K562 (cell line): ENCODE measurements at regions not wholly inside any gene's neighbourhood (a gene's known extent, or its start where the extent isn't known, plus 50 kb on each side); places are given as distances from the start of the nearest gene placed in this dataset.
A peak's percentile ranks its signal among the peaks of the same experiment; 100 is the strongest.

ENCODE experiments used
- C11orf30 ChIP-seq: fragments of 450-650 bp; IDR thresholded peaks from 2 replicates; pipeline ENCODE4 v1.6.1; 2016; ENCODE audit warnings: low read depth, mild to moderate bottlenecking
- CBX2 ChIP-seq: fragments of 200-600 bp; sonication (generic); IDR thresholded peaks from one replicate; pipeline ENCODE4 v1.6.1; 2012; ENCODE audit warnings: mild to moderate bottlenecking, low read length, inconsistent platforms; ENCODE audit not compliant: insufficient read depth, poor library complexity, severe bottlenecking
- EHMT2 ChIP-seq: fragments of 450-650 bp; IDR thresholded peaks from 2 replicates; pipeline ENCODE4 v1.6.1; 2018; ENCODE audit warnings: antibody characterized with exemption
- FIP1L1 ChIP-seq: fragments of 200-400 bp; formaldehyde crosslinking; IDR thresholded peaks from 2 replicates; pipeline ENCODE4 v1.6.1; 2018; ENCODE audit warnings: mild to moderate bottlenecking, low read depth, low read length; ENCODE audit not compliant: poor library complexity, severe bottlenecking
- FOXJ3 ChIP-seq: sonication (generic); formaldehyde crosslinking; IDR thresholded peaks from 2 replicates; pipeline ENCODE4 v1.4.0; 2020; ENCODE audit warnings: mild to moderate bottlenecking, missing genetic modification reagents
- GATAD2A ChIP-seq: fragments of 450-650 bp; IDR thresholded peaks from 2 replicates; pipeline ENCODE4 v1.6.1; 2017
- HDAC2 ChIP-seq: fragments of 450-650 bp; IDR thresholded peaks from 2 replicates; pipeline ENCODE4 v1.6.1; 2016; ENCODE audit warnings: mild to moderate bottlenecking
- HDAC3 ChIP-seq: fragments of 450-650 bp; IDR thresholded peaks from 2 replicates; pipeline ENCODE4 v1.6.1; 2018; ENCODE audit warnings: borderline replicate concordance, mild to moderate bottlenecking, moderate library complexity; ENCODE audit not compliant: partially characterized antibody
- HNRNPL ChIP-seq: fragments of 200-400 bp; formaldehyde crosslinking; IDR thresholded peaks from 2 replicates; pipeline ENCODE4 v1.6.1; 2017; ENCODE audit warnings: low read depth, mild to moderate bottlenecking, low read length
- HOMEZ ChIP-seq: fragments of 250-450 bp; sonication (Bioruptor Pico); IDR thresholded peaks from 2 replicates; pipeline ENCODE4 v1.4.0; 2020; ENCODE audit warnings: mild to moderate bottlenecking, moderate library complexity
- MAZ ChIP-seq, 2 experiments: fragments of 450-650 bp in 1 of 2; sonication (generic) in 1 of 2; formaldehyde crosslinking; IDR thresholded peaks in 1 of 2; conservative IDR thresholded peaks in 1 of 2; 2 replicates each; pipeline versions ENCODE4 v1.4.0 to v1.5.0; 2020; ENCODE audit warnings: mild to moderate bottlenecking in 1 of 2, missing genetic modification reagents in 1 of 2
- MBD1 ChIP-seq: fragments of 250-450 bp; sonication (Bioruptor Pico); IDR thresholded peaks from 2 replicates; pipeline ENCODE4 v1.8.0; 2022; ENCODE audit warnings: inconsistent platforms
- NFE2 ChIP-seq: IDR thresholded peaks from 2 replicates; pipeline ENCODE4 v1.6.1; 2014; ENCODE audit warnings: antibody characterized with exemption, low read depth
- POLR2A ChIP-seq: fragments of 450-650 bp; conservative IDR thresholded peaks from 2 replicates; pipeline ENCODE4 v1.6.1; 2016
- PTTG1 ChIP-seq: fragments of 450-650 bp; IDR thresholded peaks from 2 replicates; pipeline ENCODE4 v1.6.1; 2016; ENCODE audit warnings: low read depth, mild to moderate bottlenecking, missing genetic modification characterization, missing compliant biosample characterization
- SOX6 ChIP-seq: fragments of 450-650 bp; IDR thresholded peaks from 2 replicates; pipeline ENCODE4 v1.6.1; 2014; ENCODE audit warnings: mild to moderate bottlenecking
- STAT5B ChIP-seq: fragments of 250-450 bp; sonication (Bioruptor Pico); IDR thresholded peaks from 2 replicates; pipeline ENCODE4 v1.8.0; 2021; ENCODE audit warnings: mild to moderate bottlenecking, inconsistent platforms
- TBL1XR1 ChIP-seq, 2 experiments: IDR thresholded peaks; 2 replicates each; pipeline ENCODE4 v1.6.1; 2012; ENCODE audit warnings: improper control_type of control experiment in 2 of 2, low read length in 2 of 2, mild to moderate bottlenecking in 1 of 2
- THRAP3 ChIP-seq: fragments of 450-650 bp; IDR thresholded peaks from 2 replicates; pipeline ENCODE4 v1.6.1; 2016; ENCODE audit warnings: mild to moderate bottlenecking, inconsistent platforms, borderline replicate concordance
- ZFP30 ChIP-seq: fragments of 250-450 bp; sonication (Bioruptor Pico); IDR thresholded peaks from 2 replicates; pipeline ENCODE4 v1.8.0; 2022; ENCODE audit warnings: moderate library complexity, mild to moderate bottlenecking, inconsistent platforms, borderline replicate concordance
- ZNF316 ChIP-seq: fragments of 450-650 bp; IDR thresholded peaks from 2 replicates; pipeline ENCODE4 v1.6.1; 2016
- ZNF444 ChIP-seq: fragments of 250-450 bp; sonication (Bioruptor Pico); IDR thresholded peaks from 2 replicates; pipeline ENCODE4 v1.4.0; 2020; ENCODE audit warnings: mild to moderate bottlenecking, moderate library complexity
- ZNF551 ChIP-seq: fragments of 250-450 bp; sonication (Bioruptor Pico); IDR thresholded peaks from 2 replicates; pipeline ENCODE4 v1.5.0; 2021; ENCODE audit warnings: mild to moderate bottlenecking, moderate library complexity
- ZNF586 ChIP-seq: fragments of 450-650 bp; formaldehyde crosslinking; conservative IDR thresholded peaks from 2 replicates; pipeline ENCODE4 v1.4.0; 2020; ENCODE audit warnings: mild to moderate bottlenecking, moderate library complexity
- ZNF609 ChIP-seq: sonication (generic); formaldehyde crosslinking; IDR thresholded peaks from 2 replicates; pipeline ENCODE4 v1.8.1; 2023; ENCODE audit warnings: missing genetic modification reagents, mild to moderate bottlenecking, borderline replicate concordance

GRCh38 chr5:6321078-6321477 is 57.3 kb downstream of the MED10 start (continued):
- no peak for TF ChIP-seq HOMEZ (CRISPR knock-in tag)
- no peak for TF ChIP-seq ZNF444
- no peak for TF ChIP-seq STAT5B (CRISPR knock-in tag)
- TF ChIP-seq TBL1XR1 (IDR thresholded peaks at IDR 0.05; ENCODE audit: low read length in 2 of 2), result no peak
- peak; percentile 68; the same call in 1 of the 2 replicates for TF ChIP-seq EHMT2
- no peak for TF ChIP-seq MAZ (CRISPR knock-in tag; conservative IDR thresholded peaks at IDR 0.05 in 1 of 2, IDR thresholded peaks at IDR 0.05 in 1 of 2)
- no peak for TF ChIP-seq ZNF551 (CRISPR knock-in tag)
- no peak for TF ChIP-seq PTTG1
- TF ChIP-seq CBX2, result no peak
- no peak for TF ChIP-seq GATAD2A
- peak; percentile 95 for TF ChIP-seq C11orf30
- TF ChIP-seq ZFP30, result no peak
- TF ChIP-seq ZNF609, result no peak
- no peak for TF ChIP-seq HDAC2
- no peak for TF ChIP-seq MBD1
- no peak for TF ChIP-seq FOXJ3
- TF ChIP-seq HDAC3, result no peak
- no peak for TF ChIP-seq HNRNPL
- no peak for TF ChIP-seq FIP1L1
- TF ChIP-seq ZNF586 (CRISPR knock-in tag), result no peak
- TF ChIP-seq SOX6, result no peak
- no peak for TF ChIP-seq THRAP3
- peak; percentile 96 for TF ChIP-seq ZNF316
- TF ChIP-seq NFE2, result peak; percentile 97
- TF ChIP-seq POLR2A, result no peak
